K562 (cell line): ENCODE measurements at regions not wholly inside any gene's neighbourhood (a gene's known extent, or its start where the extent isn't known, plus 50 kb on each side); places are given as distances from the start of the nearest gene placed in this dataset.

ENCODE experiments used
- CREB3L1 ChIP-seq: fragments of 450-650 bp; IDR thresholded peaks from 2 replicates; pipeline ENCODE4 v1.6.1; 2014; ENCODE audit warnings: low read depth, mild to moderate bottlenecking, moderate library complexity, borderline replicate concordance
- KAT8 ChIP-seq: fragments of 450-650 bp; IDR thresholded peaks from 2 replicates; pipeline ENCODE4 v1.6.1; 2016; ENCODE audit warnings: low read depth, mild to moderate bottlenecking
- KLF16 ChIP-seq: IDR thresholded peaks from 2 replicates; pipeline ENCODE4 v1.6.1; 2016; ENCODE audit warnings: antibody characterized with exemption
- MEF2A ChIP-seq: IDR thresholded peaks from 2 replicates; pipeline ENCODE4 v1.6.1; 2011; ENCODE audit warnings: low read depth, mild to moderate bottlenecking, low read length, moderate library complexity; ENCODE audit not compliant: control insufficient read depth
- RBM15 ChIP-seq: fragments of 200-400 bp; formaldehyde crosslinking; IDR thresholded peaks from 2 replicates; pipeline ENCODE4 v1.6.1; 2018; ENCODE audit warnings: mild to moderate bottlenecking, low read length, moderate library complexity; ENCODE audit not compliant: insufficient read depth
- SMARCA4 ChIP-seq: fragments of 450-650 bp; IDR thresholded peaks from 2 replicates; pipeline ENCODE4 v1.6.1; 2016
- ZNF124 ChIP-seq: sonication (generic); formaldehyde crosslinking; IDR thresholded peaks from 2 replicates; pipeline ENCODE4 v1.8.1; 2022; ENCODE audit warnings: missing genetic modification reagents
- ZNF316 ChIP-seq: fragments of 450-650 bp; IDR thresholded peaks from 2 replicates; pipeline ENCODE4 v1.6.1; 2016
- ZNF518B ChIP-seq: fragments of 250-450 bp; sonication (Bioruptor Pico); IDR thresholded peaks from 2 replicates; pipeline ENCODE4 v1.5.0; 2021; ENCODE audit warnings: mild to moderate bottlenecking, moderate library complexity
- TF ChIP-seq, protein P1 (sequence below), 2 experiments: fragments of 450-650 bp in 1 of 2; sonication (generic) in 1 of 2; formaldehyde crosslinking in 1 of 2; IDR thresholded peaks; 2 replicates each; pipeline versions ENCODE4 v1.7.1 to v1.9.0; 2016 to 2022; ENCODE audit warnings: inconsistent platforms in 1 of 2, mild to moderate bottlenecking in 1 of 2, missing genetic modification reagents in 1 of 2
- TF ChIP-seq, protein P2 (sequence below): sonication (generic); formaldehyde crosslinking; IDR thresholded peaks from 2 replicates; pipeline ENCODE4 v1.8.0; 2022; ENCODE audit warnings: missing genetic modification reagents, mild to moderate bottlenecking, moderate library complexity, borderline replicate concordance
- TF ChIP-seq, protein P3 (sequence below): fragments of 450-650 bp; IDR thresholded peaks from 2 replicates; pipeline ENCODE4 v1.6.1; 2016; ENCODE audit warnings: borderline replicate concordance

GRCh38 chr20:19885594-19885938 is 127.5 kb downstream of the RIN2 start (continued):
- TF ChIP-seq, protein P1, sequence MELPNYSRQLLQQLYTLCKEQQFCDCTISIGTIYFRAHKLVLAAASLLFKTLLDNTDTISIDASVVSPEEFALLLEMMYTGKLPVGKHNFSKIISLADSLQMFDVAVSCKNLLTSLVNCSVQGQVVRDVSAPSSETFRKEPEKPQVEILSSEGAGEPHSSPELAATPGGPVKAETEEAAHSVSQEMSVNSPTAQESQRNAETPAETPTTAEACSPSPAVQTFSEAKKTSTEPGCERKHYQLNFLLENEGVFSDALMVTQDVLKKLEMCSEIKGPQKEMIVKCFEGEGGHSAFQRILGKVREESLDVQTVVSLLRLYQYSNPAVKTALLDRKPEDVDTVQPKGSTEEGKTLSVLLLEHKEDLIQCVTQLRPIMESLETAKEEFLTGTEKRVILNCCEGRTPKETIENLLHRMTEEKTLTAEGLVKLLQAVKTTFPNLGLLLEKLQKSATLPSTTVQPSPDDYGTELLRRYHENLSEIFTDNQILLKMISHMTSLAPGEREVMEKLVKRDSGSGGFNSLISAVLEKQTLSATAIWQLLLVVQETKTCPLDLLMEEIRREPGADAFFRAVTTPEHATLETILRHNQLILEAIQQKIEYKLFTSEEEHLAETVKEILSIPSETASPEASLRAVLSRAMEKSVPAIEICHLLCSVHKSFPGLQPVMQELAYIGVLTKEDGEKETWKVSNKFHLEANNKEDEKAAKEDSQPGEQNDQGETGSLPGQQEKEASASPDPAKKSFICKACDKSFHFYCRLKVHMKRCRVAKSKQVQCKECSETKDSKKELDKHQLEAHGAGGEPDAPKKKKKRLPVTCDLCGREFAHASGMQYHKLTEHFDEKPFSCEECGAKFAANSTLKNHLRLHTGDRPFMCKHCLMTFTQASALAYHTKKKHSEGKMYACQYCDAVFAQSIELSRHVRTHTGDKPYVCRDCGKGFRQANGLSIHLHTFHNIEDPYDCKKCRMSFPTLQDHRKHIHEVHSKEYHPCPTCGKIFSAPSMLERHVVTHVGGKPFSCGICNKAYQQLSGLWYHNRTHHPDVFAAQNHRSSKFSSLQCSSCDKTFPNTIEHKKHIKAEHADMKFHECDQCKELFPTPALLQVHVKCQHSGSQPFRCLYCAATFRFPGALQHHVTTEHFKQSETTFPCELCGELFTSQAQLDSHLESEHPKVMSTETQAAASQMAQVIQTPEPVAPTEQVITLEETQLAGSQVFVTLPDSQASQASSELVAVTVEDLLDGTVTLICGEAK (IDR thresholded peaks at IDR 0.05), result no peak
- TF ChIP-seq, protein P1 (CRISPR knock-in tag; IDR thresholded peaks at IDR 0.05), result no peak
- TF ChIP-seq RBM15, result no peak
- TF ChIP-seq ZNF518B (CRISPR knock-in tag), result no peak
- no peak for TF ChIP-seq MEF2A
- TF ChIP-seq CREB3L1, result no peak
- TF ChIP-seq KAT8, result no peak
- TF ChIP-seq, protein P2, sequence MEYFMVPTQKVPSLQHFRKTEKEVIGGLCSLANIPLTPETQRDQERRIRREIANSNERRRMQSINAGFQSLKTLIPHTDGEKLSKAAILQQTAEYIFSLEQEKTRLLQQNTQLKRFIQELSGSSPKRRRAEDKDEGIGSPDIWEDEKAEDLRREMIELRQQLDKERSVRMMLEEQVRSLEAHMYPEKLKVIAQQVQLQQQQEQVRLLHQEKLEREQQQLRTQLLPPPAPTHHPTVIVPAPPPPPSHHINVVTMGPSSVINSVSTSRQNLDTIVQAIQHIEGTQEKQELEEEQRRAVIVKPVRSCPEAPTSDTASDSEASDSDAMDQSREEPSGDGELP (CRISPR knock-in tag), result no peak
- no peak for TF ChIP-seq ZNF124 (CRISPR knock-in tag)
- no peak for TF ChIP-seq ZNF316
- TF ChIP-seq, protein P3, sequence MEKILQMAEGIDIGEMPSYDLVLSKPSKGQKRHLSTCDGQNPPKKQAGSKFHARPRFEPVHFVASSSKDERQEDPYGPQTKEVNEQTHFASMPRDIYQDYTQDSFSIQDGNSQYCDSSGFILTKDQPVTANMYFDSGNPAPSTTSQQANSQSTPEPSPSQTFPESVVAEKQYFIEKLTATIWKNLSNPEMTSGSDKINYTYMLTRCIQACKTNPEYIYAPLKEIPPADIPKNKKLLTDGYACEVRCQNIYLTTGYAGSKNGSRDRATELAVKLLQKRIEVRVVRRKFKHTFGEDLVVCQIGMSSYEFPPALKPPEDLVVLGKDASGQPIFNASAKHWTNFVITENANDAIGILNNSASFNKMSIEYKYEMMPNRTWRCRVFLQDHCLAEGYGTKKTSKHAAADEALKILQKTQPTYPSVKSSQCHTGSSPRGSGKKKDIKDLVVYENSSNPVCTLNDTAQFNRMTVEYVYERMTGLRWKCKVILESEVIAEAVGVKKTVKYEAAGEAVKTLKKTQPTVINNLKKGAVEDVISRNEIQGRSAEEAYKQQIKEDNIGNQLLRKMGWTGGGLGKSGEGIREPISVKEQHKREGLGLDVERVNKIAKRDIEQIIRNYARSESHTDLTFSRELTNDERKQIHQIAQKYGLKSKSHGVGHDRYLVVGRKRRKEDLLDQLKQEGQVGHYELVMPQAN, result no peak
- no peak for TF ChIP-seq SMARCA4
- no peak for TF ChIP-seq KLF16
